IPS DF 6.9 (cell line): ENCODE measurements at regions not wholly inside any gene's neighbourhood (a gene's known extent, or its start where the extent isn't known, plus 50 kb on each side); places are given as distances from the start of the nearest gene placed in this dataset.

ENCODE experiments used
- DNase-seq: peaks from one replicate; pipeline ENCODE4 v3.0.0-alpha.2; 2013; ENCODE audit warnings: low read depth, low spot score
- H3K27ac ChIP-seq: one replicate; pipeline ENCODE4 v1.5.1; 2013; ENCODE audit warnings: low read length, control low read depth
- H3K27me3 ChIP-seq: 2 replicates; pipeline ENCODE4 v1.6.1; 2013; ENCODE audit warnings: mild to moderate bottlenecking, low read length; ENCODE audit not compliant: control insufficient read depth, insufficient read depth
- H3K36me3 ChIP-seq: 2 replicates; pipeline ENCODE4 v1.6.1; 2013; ENCODE audit warnings: low read length; ENCODE audit not compliant: control insufficient read depth, insufficient read depth
- H3K4me1 ChIP-seq: 2 replicates; pipeline ENCODE4 v1.6.1; 2013; ENCODE audit warnings: low read length; ENCODE audit not compliant: control insufficient read depth, insufficient read depth
- H3K4me3 ChIP-seq: 2 replicates; pipeline ENCODE4 v1.5.1; 2013; ENCODE audit warnings: mild to moderate bottlenecking, low read length
- H3K9me3 ChIP-seq: 2 replicates; pipeline ENCODE4 v1.6.1; 2013; ENCODE audit warnings: low read length, inconsistent platforms; ENCODE audit not compliant: control insufficient read depth, insufficient read depth
- WGBS: extraction: QIAGEN DNeasy Blood & Tissue Kit; methylation state at CpG from one replicate; pipeline ENCODE4 v1.1.7; 2013; ENCODE audit warnings: mixed read lengths, missing lambda C conversion rate; ENCODE audit not compliant: insufficient read length, insufficient coverage; 5-methylcytosine and 5-hydroxymethylcytosine counted together

DNA sequence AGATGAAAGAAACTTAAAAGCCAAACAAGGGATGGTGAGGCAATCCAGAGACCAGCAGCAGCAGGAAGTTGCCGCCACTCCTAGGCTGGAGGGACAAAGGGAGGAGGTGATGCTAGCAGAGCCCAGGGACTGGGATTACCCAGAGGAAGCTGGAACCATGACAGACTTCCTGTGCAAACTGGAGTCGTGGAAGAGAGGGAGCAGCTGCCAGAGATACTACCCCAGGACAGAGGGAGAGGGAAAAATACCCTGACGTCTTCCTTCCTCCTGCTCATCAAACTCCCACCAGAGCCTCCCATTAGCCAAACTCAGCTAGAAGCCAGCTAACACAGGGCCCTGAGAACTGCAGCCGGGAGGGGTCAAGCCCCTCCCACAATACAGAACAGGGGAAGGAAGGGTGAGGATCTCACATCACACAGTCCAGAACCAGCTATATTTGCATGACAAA, 101.2 kb upstream of the KLF3 start:
- H3K9me3 ChIP-seq, result no peaks in the 10 kb centered on the region
- no peak overlapping the region for H3K4me3 ChIP-seq
- WGBS, result no CpG with 5 or more reads among the region's 4 CpGs
- H3K27ac ChIP-seq, result no peak overlapping the region
- H3K36me3 ChIP-seq, result no peaks in the 10 kb centered on the region
- H3K27me3 ChIP-seq, result no peaks in the 10 kb centered on the region; the same call in 1 of the 2 replicates
- no peak for DNase-seq
- no peaks in the 10 kb centered on the region for H3K4me1 ChIP-seq

DNA sequence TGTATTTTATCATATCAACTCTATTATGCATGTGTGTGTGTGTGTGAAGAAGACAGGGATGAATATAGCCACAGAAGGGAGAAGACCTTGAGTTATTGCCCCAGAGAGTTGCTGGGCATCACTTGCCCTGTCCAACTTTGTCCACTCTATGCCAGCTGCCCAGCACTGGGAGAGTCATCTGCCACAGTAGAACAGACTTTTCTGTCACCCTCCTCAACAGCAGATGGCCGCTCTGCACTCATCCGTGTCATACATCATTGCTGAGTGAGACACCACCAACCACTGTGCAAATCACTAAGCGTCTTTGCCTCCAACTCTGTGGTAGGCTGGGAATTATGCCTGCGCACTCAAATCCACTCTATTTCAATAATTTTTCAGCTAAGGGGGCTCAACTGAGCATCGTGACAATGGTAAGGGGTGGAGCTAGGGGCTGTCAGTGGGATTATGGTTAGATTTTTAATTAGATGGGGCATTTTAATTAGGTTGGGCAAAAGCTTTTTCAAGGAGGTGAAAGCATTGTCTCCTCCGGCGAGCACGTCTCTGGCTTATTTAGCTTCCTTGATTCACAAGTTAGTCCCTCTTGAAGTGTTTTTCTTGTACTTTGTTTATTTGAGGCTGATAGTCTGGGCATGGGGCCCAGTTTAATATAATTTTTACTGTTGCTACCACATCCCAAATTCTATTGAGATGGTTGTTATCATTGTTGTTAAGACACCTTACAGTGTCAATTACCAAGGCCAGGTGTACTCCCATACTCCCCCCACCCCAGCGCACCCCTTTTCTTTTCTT, 100.1 kb upstream of the KLF3 start:
- WGBS, result no CpG with 5 or more reads among the region's 9 CpGs
- Histone ChIP-seq H3K4me3 (no peak overlapping the region), H3K27me3 (no peaks in the 10 kb centered on the region; the same call in 1 of the 2 replicates), H3K9me3 (no peaks in the 10 kb centered on the region), H3K36me3 (no peaks in the 10 kb centered on the region), H3K27ac (no peak overlapping the region), H3K4me1 (no peaks in the 10 kb centered on the region)
- no peak for DNase-seq

DNA sequence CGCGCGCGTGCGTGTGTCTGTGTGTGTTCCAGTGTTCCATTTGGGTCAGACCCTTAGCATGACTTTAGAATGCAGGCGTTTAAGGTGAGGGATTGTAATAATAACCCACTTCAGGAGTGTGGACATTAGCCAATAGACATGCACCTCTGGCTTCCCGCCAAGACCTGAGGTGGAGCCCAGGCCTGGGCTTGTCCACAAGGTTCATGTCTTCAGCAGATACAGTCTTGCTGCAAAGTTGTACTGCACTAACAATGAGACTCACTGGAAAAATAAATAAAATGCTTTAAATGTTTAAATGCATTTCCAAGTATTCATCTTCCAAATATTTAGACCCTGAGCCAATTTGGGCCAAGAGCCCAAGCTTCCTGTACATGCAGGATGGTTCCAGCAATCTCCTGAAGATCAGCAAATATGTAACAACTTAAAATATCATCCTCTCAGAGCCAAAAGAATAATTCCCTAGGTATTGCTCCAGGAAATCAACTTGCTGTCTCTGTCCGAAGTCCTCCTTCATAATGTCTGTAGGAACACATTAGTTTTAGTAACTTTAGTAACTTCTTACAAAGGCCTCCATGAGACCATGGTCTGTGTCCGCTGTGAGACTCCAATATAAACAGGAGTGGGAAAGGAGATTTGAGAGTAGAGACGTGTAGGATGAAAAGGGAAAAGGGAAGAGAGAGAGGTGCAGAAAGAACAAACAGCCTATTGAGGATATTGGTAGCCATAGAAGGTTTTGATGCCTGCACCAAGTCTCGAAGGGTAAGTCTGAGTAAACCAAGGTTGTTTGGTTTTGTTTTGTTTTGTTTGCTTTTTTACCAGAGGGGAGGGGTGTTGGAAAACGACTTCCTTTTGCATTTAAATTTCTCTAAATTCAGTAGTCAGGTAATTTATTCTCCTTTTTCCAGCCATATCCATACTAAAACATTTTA, 98.5 kb upstream of the KLF3 start:
- Histone ChIP-seq H3K4me3 (no peak overlapping the region), H3K9me3 (no peaks in the 10 kb centered on the region), H3K4me1 (no peaks in the 10 kb centered on the region), H3K27me3 (no peaks in the 10 kb centered on the region; the same call in 1 of the 2 replicates), H3K36me3 (no peaks in the 10 kb centered on the region), H3K27ac (no peak overlapping the region)
- no peak for DNase-seq
- 100% methylated on average over 1 of the region's 12 CpGs for WGBS

DNA sequence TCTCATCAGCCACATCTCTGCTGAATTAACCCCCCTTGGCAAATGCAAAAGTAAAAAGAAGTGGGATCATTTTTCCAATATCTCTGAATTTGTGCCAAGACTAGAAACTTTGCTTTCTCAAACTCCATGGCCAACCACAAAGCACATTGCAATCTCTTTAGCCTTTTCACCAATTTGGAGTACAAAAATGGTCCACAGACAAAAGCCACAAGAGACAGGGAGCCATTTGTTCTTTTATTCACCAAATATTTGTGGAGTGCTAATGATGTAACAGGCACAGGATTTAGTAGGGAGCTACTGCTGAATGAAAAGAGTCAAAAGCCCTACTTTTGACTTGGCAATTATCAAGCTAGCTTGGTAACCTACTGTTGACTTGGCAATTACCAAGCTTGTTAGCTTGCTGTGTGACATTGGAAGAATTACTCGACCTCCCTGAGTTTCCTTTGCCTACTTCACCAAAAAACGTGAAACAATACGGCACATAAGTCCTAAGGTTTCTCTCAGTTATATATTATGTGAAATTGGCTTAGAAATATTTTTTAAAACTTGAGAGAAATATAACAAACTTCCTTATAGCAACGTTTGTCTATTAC, 97.1 kb upstream of the KLF3 start:
- DNase-seq, result no peak
- H3K27ac ChIP-seq, result no peak overlapping the region
- no CpG with 5 or more reads among the region's 4 CpGs for WGBS

DNA sequence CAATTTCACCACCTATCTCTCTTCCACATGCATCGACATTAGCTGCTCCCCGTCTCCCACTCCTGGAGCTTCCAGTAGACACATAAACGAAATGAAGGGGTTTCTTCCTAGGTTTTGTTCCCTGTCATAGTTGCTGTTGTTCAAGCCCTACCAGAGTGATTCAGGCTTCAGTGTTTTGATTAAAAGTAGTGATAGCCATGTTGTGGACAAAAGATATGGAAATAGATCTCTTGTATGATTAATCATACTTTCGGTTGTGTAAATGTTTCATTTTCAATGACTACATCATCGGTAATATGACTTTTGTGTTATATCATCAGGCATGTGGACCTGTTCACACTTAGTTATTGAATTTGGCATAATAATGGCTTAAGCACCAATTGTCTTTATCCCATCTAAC, 96.5 kb upstream of the KLF3 start:
- DNase-seq, result no peak
- Histone ChIP-seq H3K27me3 (no peaks in the 10 kb centered on the region; the same call in 1 of the 2 replicates), H3K4me1 (no peaks in the 10 kb centered on the region), H3K9me3 (no peaks in the 10 kb centered on the region), H3K4me3 (no peak overlapping the region), H3K27ac (no peak overlapping the region), H3K36me3 (no peaks in the 10 kb centered on the region)
- no CpG with 5 or more reads among the region's 5 CpGs for WGBS

More for the DNA sequence above, 97.1 kb upstream of the KLF3 start:
- no peaks in the 10 kb centered on the region for H3K9me3 ChIP-seq
- no peaks in the 10 kb centered on the region for H3K36me3 ChIP-seq
- no peaks in the 10 kb centered on the region; the same call in 1 of the 2 replicates for H3K27me3 ChIP-seq
- no peaks in the 10 kb centered on the region for H3K4me1 ChIP-seq
- no peak overlapping the region for H3K4me3 ChIP-seq

DNA sequence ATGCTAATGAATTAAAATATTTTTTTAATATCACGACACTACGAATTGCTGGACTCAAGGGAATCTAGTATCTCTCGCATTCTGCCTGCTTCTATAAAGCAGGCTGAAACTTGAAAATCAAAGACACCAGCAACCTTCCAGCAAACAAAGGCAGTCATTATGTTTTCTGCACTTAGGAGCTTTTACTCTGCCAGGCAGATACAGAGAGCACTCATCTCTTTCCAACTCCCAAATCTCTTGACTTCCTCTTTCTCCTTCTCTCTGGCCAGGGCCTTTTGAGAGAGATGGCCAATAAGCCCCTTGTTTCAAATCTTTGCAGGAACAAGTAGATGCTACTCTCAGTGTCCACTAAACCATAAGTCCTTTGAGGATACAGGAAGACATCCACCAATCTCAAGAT, 95.2 kb upstream of the KLF3 start:
- Histone ChIP-seq H3K9me3 (no peaks in the 10 kb centered on the region), H3K36me3 (no peaks in the 10 kb centered on the region), H3K27me3 (no peaks in the 10 kb centered on the region; the same call in 1 of the 2 replicates), H3K4me3 (no peak overlapping the region), H3K27ac (no peak overlapping the region), H3K4me1 (no peaks in the 10 kb centered on the region)
- WGBS, result no CpG with 5 or more reads among the region's 3 CpGs
- DNase-seq, result no peak

DNA sequence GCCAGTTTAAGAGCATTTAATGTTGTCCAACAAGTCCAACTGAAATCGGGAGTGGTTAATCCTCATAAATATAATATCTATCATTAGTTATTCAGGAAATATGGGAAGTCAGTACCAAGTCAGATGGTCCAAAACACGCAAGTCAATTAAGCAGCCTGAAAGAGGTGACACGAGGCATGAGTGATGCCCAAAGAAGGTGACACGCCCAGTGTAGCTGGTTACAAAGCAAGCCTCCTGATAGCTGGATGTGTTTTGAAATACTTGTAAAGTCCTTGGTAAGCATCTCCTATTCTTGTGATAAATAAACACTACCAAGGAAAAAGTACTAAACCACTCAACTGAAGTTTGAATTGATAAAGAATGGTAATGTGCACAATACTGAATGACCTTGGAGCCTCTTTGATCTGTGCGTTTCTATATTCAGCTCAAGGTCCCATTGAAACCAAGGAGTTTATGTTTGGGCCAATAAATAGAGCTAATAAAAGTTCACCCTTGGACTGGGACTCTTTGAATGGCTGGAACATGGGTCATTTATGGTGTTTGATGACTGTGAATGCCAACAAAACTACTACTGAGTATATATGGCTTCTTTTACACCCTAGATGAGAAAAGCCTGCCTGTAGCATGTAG, 93.2 kb upstream of the KLF3 start:
- DNase-seq, result no peak
- no peak overlapping the region for H3K4me3 ChIP-seq
- no CpG with 5 or more reads among the region's 5 CpGs for WGBS
- H3K4me1 ChIP-seq, result no peaks in the 10 kb centered on the region
- H3K27ac ChIP-seq, result no peak overlapping the region
- no peaks in the 10 kb centered on the region for H3K27me3 ChIP-seq
- no peaks in the 10 kb centered on the region for H3K36me3 ChIP-seq
- no peaks in the 10 kb centered on the region for H3K9me3 ChIP-seq

DNA sequence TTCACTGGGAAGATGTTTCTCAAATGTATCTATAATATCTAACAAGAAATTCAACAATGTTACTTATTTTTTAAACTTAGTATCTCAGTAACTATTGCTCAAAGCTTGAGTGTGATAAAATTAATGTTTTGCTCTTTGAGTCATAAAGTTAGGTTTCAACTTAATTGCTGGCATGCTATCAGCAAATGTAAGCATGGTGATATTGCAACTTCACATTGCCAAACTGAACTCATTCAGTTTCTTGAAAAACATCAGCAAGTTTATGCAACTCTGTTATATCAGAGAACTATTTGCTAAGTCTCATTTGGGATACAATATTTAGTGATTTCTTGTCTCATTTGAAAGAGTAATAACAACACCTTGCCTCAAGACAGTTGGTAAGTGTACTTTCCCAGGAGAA, 91.2 kb upstream of the KLF3 start:
- no peaks in the 10 kb centered on the region for H3K9me3 ChIP-seq
- H3K4me1 ChIP-seq, result no peaks in the 10 kb centered on the region
- no peak overlapping the region for H3K27ac ChIP-seq
- H3K27me3 ChIP-seq, result no peaks in the 10 kb centered on the region
- no peak overlapping the region for H3K4me3 ChIP-seq
- H3K36me3 ChIP-seq, result no peaks in the 10 kb centered on the region
- no peak for DNase-seq

DNA sequence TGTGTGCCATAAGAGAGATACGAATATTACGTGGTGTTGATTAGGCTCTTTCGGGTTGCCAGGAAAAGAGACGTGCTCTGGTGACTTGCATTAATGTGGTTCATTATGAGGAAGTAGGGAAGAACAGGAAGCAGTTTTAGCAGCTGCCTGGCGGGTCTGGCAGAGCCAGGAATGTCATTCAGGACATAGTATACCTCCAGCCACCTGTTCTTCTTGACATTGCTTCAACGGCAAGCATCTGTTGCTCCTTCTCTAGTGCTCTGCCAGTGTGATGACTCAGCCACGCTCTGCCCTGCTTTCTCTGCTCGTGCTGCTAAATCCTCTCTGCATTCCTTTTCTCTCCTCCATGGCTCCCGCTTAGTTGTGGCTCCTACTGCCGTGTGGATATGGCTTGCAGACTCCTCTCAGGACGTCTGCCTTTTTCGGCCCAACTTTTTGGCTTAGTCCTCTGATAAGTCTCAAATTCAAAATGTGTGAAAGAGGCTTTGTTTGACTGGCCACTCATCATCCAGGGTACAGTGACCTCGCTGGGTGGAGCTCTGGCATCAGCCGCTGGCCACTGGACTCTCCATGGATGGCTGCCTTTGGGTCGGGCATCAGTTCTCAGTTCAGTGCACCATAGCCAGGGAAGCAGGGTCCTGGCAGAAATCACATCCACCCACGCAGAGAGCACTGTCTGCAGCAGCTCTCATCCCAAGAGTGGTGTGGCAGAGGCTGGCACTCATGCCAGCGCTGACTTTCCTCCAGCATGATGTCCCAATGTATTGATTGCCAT, 89.3 kb upstream of the KLF3 start:
- Histone ChIP-seq H3K27me3 (no peaks in the 10 kb centered on the region), H3K36me3 (no peaks in the 10 kb centered on the region), H3K27ac (no peak overlapping the region), H3K9me3 (no peaks in the 10 kb centered on the region), H3K4me1 (no peaks in the 10 kb centered on the region), H3K4me3 (no peak overlapping the region)
- no CpG with 5 or more reads among the region's 17 CpGs for WGBS
- no peak for DNase-seq
